ENCODE measurements at regions not wholly inside any gene's neighbourhood (a gene's known extent, or its start where the extent isn't known, plus 50 kb on each side); places are given as distances from the start of the nearest gene placed in this dataset.
A peak's percentile ranks its signal among the peaks of the same experiment; 100 is the strongest.

- no peak for DNase-seq (ENCODE audit: low read depth)
Observed at GRCh38 chr10:101291331-101292193, 62.3 kb upstream of the LBX1 start.

GRCh38 chr10:101292194-101293006, 61.6 kb upstream of the BTRC start:
- H3K4me3 ChIP-seq (ENCODE audit: low read length), result peak overlapping the region; percentile 50
- no peak for DNase-seq (ENCODE audit: low read depth)
- TF ChIP-seq CTCF (conservative IDR thresholded peaks at IDR 0.05; ENCODE audit: low read depth, low read length), result no peak

More at GRCh38 chr10:101291331-101292193, 62.3 kb upstream of the LBX1 start:
- TF ChIP-seq CTCF (conservative IDR thresholded peaks at IDR 0.05; ENCODE audit: low read depth, low read length), result peak; percentile 69
- H3K4me3 ChIP-seq (ENCODE audit: low read length), result peak overlapping the region; percentile 50

GRCh38 chr10:101293007-101293723, 60.8 kb upstream of the BTRC start:
- no peak overlapping the region for H3K4me3 ChIP-seq (ENCODE audit: low read length)
- TF ChIP-seq CTCF (conservative IDR thresholded peaks at IDR 0.05; ENCODE audit: low read depth, low read length), result no peak
- DNase-seq (ENCODE audit: low read depth), result no peak

- DNase-seq (ENCODE audit: low read depth), result no peak
- H3K4me3 ChIP-seq (ENCODE audit: low read length), result no peak overlapping the region
- no peak for TF ChIP-seq CTCF (conservative IDR thresholded peaks at IDR 0.05; ENCODE audit: low read depth, low read length)
Observed at GRCh38 chr10:101294109-101294508, 59.9 kb upstream of the BTRC start.

- no peak overlapping the region for H3K4me3 ChIP-seq (ENCODE audit: low read length)
- no peak for TF ChIP-seq CTCF (conservative IDR thresholded peaks at IDR 0.05; ENCODE audit: low read depth, low read length)
- DNase-seq (ENCODE audit: low read depth), result no peak
Observed at GRCh38 chr10:101295261-101295660, 58.7 kb upstream of the BTRC start.

- DNase-seq (ENCODE audit: low read depth), result no peak
- H3K4me3 ChIP-seq (ENCODE audit: low read length), result no peak overlapping the region
- peak; percentile 97 for TF ChIP-seq CTCF (conservative IDR thresholded peaks at IDR 0.05; ENCODE audit: low read depth, low read length)
Observed at GRCh38 chr10:101297901-101298486, 56.0 kb upstream of the BTRC start.
